Hematopoietic multipotent progenitor cell (in vitro differentiated cells): ENCODE measurements at regions not wholly inside any gene's neighbourhood (a gene's known extent, or its start where the extent isn't known, plus 50 kb on each side); places are given as distances from the start of the nearest gene placed in this dataset.
"Not testable (repeated sequence)": the region's sequence is repeated elsewhere in the genome, so short reads cannot be mapped to it uniquely, and the experiment has no call there.

Source experiments
- DNase-seq, 3 donors: peaks; one replicate each; pipeline ENCODE4 v3.0.0-alpha.2; 2011 to 2015; ENCODE audit warnings: low read depth in 2 of 3, low spot score in 2 of 3

DNA sequence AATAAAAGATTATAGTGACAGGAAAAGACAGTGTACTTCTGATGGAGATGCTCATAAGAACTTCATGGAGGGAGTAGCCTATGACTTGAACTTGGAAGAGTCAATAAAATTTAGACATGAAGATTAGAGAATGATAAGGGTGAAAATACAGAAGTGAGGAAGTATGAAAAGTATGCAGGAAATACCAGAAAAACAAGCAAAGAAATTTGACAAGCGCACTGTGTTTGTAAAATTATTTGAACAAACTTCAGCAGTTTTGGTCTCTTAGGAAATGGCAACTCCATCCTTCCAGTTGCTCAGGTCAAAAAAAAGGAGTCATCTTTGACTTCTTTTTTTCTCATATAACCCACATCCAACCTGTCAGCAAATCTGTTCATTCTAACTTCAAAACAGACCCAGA lies 864.0 kb upstream of the ZEB2 start:
- DNase-seq, result no peak

DNA sequence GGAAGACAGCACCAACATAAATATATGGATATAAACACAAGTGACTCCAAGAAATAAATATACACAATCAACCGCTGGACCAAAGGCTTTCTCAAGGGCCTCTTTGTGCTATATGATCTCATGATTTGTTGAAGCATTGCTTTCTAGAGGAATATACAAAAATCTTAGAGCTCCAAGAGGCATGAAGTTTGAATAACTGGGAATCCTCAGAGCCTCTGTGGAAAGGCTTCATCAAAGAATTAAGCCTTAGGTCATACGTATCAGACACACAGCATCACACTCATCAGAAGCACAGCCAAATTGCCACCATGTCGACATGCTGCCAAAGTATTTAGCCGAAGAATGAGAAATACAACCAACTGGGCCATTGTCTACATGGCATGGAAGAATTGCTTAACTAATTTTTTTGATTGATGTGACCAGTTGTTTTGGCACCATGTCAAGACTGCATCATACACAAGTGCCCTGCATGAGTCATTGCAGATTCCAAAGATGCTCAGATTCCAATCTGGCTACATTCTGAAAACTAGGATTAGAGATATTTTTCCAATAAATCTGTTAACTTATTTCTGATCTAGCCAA lies 860.6 kb upstream of the ZEB2 start:
- DNase-seq, result no peak

DNA sequence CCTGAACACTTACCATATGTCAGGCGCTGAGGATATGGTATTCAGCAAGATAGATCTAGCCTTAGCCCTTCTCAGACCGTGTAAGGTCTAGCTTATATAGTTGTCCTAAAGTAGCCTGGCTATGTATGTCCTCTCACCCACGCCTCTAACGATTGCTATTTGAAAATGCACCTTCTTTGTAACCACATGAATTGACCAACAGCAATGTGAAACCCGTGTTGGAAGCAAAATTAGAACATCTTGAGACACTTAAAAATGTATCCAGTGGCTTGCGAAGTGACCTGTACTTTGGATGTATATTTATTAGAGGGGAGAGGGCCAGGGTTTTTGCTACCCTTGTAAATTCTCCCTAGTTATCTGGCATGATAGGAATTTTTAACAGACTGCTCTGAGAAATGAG lies 860.0 kb upstream of the ZEB2 start:
- no peak for DNase-seq

DNA sequence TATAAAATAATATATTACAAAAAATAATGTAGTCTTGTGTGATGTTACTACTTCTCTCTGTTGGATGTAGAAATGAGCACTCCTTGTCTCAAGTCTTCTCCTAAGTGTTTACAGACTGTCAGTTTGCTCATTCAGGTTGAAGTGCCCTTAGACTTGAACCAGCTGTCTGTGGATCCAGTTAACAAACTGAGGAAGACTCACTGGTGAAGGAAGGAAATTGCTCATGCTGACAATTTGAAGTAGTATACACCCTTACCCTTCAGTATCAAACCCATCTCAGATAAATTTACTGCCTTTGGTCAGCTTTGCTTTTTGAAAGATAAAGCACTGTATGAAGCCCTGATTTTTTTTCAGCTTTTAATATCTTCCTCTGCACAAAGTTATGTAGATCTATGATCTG lies 854.2 kb upstream of the ZEB2 start:
- no peak for DNase-seq

DNA sequence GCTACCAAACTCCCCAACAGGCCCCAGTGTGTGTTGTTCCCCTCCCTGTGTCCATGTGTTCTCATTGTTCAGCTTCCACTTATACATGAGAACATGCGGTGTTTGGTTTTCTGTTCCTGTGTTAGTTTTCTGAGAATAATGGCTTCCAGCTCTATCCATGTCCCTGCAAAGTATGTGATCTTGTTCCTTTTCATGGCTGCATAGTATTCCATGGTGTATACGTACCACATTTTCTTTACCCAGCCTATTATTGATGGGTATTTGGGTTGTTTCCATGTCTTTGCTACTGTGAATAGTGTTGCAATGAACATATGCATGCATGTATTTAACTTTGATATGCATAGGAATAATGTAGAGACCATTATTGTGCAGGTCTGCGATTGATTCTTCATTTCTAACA lies 847.4 kb upstream of the ZEB2 start:
- not testable (repeated sequence) for DNase-seq

DNA sequence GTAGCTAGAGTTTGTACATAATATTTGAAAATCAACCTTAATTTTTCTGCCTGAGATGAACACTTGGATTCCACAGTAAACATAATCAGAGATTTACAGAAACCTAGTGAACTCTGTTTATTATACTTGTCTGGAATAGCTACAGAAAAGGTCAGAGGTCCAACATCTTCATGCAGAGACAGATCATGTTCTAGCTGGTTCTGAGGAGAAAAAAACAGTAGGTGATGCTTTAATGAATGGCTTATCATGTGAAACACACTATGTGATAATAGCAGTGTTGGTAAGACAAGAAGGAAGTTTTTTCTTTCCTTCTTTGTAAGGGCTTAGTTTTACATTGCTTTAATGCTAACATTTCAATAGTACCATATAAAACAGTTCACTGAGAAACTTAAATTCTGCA lies 846.4 kb upstream of the ZEB2 start:
- no peak for DNase-seq

DNA sequence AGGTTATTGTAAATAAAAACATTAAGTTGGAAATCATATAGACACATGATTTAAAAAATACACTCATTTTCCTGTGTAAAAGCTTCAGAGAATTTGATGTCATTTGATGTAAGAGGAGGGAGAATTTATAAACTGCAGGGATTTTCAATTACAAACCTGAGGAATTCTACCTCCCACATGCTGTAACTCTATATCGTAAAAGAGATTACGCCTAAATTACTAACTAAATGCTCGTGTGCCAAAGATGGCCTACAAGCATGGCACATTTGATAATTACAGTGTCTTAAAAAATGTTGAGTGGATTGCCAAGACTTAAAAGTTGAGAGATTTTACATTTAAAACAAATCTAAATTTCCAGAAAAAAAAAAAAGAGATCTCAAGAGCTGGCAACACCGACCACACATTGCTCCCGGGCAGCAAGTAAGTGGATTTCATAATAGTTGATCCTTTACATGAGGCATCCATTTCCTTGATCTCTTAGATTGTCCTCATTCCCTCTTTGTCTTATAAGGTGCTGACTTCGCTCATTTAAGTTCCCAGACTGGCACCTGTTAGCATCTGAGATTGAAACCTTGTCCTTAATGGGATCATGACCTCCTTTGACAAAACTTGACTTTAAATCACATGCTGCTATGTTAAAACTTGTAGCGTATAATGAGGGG lies 840.3 kb upstream of the ZEB2 start:
- DNase-seq, result no peak

DNA sequence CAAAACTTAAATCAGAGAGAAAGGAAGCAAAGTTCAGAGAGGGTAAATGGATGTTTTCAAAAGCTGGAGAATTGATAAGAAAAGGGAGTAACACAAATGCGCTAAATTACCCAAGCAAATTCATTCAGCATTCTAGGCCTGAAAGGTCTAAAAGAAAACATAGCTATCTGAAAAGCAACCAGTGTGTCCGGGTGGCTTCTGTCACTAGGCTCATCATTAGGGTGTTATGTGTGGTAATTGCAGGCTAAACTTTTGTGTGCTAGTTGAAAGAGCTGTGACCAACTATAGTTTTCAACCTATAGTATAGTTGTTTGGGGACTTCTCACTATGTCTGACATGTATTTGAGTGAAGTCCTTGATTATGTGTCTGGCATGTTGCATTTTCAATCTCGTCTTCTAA lies 839.6 kb upstream of the ZEB2 start:
- DNase-seq, result no peak

DNA sequence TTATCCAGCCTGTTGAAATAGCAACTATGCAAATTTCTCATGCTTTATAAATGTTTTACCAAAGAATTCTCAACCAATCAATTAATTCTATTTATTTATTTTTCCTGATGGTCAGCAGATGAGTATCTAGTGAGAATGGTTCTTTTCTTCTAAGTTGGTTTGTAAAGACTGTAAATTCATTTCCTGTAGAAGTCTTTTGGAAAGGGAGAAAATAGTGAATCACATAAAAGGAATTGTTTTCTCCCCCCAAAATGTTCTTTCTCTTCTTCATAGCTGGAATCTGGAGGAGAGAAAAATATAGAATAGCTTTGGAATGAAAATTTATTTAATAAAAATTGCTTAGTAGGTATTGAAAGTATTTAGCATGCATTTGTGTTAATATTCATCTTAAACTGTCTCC lies 836.1 kb upstream of the ZEB2 start:
- DNase-seq, result no peak

DNA sequence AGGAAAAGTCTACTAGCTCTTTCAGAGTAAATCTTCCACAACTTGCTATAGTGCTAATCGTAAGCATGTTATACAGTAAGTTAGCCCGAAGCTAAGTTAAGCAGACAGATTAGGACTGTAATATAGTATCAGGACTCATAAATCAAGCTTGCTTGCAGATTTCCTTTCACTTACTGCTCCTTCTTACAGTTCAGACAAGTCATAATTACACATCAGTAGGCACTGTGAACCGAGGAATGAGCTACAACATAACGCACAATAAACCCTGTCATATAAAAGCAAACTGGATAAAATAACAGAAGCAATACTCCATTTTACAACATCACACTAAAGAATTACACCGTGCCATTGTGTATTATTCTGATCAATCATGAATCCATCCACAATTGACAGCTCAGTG lies 832.6 kb upstream of the ZEB2 start:
- no peak for DNase-seq

DNA sequence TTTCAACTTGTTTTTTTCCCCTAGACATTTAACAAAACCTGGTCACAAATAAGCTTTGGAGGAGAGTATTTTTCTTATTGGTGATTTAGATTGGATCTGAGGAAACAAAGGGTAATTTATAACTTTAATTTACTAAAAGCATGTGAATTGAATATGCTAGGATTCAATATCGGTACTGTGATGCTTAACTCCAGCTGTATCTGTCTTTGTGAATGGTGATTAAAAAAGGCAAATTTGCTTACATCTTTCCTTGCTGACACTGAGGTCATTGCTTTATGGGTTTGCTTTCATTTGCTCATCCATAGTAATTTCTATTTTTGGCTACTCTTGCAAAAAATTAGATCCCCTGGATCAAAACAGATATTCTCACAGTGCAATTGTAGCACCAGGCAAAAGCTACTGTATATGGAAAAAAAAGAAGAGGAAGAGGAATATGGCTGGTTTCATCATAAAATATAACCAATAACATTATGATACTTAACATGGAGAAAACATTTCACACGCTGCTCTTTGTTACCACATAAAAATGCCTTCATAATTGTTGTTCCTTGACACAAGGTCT lies 832.0 kb upstream of the ZEB2 start:
- DNase-seq, result no peak

DNA sequence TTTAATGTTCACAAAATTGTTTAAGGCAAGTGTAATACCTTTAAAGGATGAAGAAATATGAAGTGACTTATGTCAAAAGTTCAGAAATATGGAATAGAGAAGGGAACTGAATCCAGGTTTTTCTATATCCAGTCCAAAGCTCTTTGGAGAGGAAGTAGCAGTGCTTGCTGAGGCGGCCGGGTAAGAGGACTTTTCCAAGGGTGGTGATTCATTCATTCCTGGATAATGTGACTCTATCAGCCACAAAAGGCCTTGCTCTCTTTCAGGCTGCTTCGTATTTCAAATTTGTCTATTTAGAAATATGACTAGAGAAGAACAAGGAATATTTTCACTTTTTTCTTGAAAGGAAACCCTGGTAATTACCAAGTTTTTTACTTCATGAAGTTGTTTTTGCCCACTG lies 830.1 kb upstream of the ZEB2 start:
- DNase-seq, result no peak

DNA sequence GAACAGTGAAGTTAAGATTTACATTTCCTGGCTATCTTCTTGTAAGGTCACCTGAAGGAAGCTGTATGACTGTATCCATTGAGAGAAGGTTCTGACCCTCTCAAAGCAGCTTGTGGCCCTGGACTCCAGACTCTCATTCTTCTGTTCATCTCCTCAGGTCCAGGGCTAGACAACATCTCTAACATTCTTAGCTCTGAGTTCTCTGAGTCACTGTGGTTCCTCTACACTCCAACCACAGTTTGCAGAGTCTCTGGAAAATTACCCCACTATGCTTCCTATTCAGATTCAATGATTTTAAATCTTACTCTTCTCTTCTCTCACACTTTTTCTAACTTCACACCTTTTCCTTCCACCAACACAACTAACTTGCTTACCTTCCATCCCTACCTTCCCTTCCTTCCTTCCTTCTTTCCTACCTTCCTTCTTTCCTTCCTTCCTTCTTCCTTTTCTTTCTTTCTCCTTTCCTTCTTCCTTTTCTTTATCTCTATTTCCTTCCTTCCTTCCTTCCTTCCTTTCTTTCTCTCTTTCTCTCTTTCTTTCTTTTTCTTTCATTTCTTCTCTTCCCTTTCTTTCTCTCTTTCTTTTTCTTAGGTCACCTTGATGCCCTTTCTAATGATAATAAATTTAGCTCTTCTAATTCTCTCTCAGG lies 824.3 kb upstream of the ZEB2 start:
- DNase-seq, result no peak

DNA sequence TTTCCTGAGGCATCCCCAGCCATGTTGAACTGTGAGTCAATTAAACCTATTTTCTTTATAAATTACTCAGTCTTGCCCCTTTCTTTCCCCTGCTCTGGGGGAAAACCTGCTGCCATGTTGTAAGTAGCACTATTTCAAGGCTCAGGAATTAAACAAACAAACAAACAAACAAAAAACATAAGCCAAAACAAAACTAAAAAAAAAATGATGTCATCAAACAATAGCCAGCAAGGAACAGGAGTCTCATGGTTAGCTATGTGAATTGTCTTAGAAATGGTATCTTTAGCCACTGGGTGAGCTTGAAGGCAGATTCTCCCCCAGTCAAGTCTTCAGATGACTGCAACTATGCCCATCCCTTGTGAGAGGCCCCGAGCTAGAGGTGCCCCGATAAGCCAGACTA lies 823.4 kb upstream of the ZEB2 start:
- no peak for DNase-seq

DNA sequence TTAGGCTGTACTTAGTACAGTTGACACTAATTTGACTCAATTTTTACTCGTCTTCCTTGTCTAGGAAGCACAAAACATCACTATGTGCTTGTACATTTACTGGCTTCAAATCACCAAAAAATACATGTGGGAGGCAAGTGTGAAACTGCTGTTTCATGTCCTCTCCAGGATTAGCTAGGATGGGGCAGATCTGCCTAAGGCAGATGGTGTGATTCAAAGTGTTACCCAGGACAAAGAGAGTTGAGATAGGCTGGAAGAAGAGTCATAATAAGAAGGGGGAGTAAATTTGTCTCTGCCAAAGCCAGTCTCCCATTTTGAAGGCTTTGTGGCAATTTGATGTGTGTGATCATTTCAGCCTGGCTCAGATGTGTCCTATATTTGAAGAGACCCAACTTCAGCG lies 821.6 kb upstream of the ZEB2 start:
- no peak for DNase-seq

DNA sequence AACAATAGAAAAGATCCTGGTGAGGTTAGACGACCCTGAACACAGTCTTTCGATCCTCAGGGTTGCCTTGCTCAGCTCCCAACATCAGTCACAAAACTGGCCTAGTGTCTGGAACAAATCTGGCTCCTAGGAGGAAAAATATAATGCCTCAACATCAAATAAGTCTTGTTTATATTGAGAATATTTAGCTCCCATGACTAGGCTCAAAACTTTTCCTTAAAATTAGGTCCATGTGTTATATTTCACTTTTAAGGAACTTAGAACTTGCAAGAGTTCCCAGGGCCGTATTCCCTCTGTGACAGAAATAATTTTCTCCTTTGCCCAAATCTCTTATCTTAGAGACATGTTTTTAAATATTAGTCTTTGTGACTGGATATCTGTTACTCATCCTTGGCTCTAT lies 819.7 kb upstream of the ZEB2 start:
- DNase-seq, result no peak

DNA sequence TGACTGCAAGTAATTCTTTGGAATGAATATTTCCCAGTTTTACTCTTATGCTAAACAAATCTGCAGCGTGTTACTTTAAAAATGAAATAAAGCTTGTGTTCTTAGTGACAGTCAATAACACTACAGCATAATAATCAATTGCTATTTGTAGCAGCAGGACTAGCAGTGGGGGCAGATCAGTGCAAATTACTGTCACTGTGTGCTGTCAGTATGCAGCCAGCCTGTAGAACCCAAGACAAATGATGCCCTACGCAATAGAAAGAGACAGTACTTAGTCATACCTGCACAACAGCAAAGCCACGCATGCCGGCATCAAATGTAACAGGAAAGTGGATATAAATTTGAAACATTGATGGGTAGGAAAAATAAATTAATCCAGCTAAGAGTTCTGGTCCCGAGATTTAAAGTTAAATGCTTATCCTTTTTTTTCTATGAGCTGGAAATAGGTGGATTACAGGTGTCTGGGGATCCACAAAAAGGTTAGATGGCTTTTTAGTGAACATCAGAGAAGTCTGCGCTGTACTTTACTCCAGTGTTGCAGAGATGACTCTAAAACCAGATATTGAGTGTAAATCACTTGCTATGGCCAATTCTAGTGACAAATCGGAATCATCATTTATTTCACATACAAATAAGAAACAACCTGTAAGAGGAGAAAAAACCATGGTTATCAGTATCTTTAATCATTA lies 812.4 kb upstream of the ZEB2 start:
- no peak for DNase-seq

DNA sequence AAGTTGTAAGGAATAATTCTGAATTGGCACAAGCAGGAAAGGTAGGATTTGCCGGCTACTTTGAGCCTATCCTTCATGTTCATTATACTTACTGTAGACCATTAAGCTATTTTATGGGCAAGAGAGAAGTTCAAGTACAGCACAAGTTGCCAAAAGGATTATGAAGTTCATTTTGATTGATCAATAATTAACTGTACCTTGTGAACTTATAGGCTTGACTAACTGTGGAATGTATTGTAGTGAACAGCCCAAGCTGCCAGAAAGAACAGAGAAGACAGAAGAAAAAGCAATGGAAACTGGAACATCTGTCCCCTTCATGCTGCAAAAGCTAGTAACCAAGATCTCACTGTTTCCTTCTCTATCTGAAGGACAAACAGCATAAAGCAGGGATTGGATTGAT lies 810.1 kb upstream of the ZEB2 start:
- DNase-seq, result no peak

DNA sequence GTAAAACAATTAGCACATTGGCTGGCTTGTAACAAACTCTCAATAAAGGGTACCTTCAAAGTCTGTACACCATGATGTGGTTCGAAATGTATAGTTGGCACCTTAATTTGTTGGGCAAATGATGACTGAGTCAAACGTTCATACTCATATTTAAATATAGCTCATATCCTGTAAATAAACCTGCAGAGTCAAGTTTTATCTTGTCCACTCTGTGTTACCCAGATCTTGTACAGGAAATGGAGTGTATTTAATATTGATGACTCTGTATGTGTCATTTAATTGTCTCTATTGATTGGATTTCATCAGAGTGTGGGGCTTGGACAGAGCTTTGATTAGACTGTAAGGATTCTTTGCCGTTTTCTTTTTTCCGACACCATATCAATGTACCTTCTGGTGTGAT lies 805.6 kb upstream of the ZEB2 start:
- no peak for DNase-seq

DNA sequence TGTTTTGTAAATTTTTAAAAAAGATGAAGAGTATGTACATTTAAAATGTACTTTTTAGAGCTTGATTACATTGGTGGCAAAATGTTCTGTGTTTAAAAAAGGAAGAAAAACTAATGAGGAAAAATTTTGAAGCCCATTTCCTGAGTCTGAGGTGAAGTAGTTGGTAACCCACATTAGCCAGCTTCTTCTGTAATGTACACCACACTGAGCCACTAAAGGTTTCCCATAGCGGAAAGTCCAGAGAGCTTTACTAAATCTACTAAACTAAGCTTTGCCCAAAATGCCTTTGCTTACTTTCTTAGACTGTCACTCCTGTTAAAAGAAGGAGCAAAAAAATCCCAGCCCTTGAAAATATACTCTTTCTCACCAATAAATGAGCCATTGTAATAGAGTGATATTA lies 804.8 kb upstream of the ZEB2 start:
- peak in 1 of 3 donors; percentile 2 for DNase-seq

DNA sequence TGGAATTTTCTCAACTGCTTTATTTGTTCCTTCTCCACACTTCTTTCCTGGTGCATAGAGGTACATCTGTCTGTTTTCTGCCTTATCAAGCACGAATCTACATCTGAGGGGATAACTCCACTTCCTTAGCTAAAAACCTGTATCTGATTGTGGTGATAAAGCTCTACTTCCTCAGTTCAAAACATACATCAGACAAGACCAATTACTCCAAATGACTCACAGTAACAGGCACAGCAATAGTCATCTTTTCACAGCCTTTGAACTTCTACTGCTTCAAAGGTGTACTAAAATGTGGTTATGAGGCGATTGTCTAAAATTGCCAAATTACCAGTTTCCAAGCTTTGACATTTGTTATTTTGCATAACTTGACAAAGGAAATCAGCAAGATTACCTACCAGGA lies 803.6 kb upstream of the ZEB2 start:
- peak in 2 of 3 donors; percentile 6 to 27 for DNase-seq

DNA sequence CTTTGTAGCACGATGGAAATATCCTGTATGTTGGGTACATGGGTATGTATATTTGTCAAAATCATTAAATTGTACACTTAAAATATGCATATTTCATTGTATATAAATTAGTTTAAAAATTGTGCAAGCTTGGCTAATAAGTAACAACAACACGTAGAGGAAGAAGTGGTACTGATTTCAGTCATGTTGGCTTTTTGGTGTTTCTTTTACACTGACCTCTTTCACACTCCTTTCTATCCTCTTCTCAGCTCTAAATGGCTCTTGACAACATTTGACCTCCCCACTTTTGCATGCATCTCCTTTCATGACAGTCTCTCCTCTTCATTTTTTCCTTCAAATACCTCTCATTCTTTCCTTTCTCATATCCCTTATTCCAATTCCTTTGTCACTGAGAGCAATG lies 801.4 kb upstream of the ZEB2 start:
- DNase-seq, result no peak
